CD4-positive, alpha-beta memory T cell (primary cell): ENCODE measurements at regions not wholly inside any gene's neighbourhood (a gene's known extent, or its start where the extent isn't known, plus 50 kb on each side); places are given as distances from the start of the nearest gene placed in this dataset.

ENCODE experiments used
- CTCF ChIA-PET: fragments of 350-600 bp; sonication (Branson Sonifier 250); formaldehyde crosslinking; loops from one replicate; lab custom pipeline; 2021; ENCODE audit warnings: inconsistent platforms; ENCODE audit not compliant: partially characterized antibody; lab: Charles Lee
- POLR2A ChIA-PET: fragments of 350-600 bp; sonication (Branson Sonifier 250); formaldehyde crosslinking; loops from one replicate; lab custom pipeline; 2021; ENCODE audit not compliant: partially characterized antibody; lab: Charles Lee
- DNase-seq, 5 donors: peaks; one replicate each; pipeline versions ENCODE4 v3.0.0 to v3.0.0-alpha.2; 2020 to 2022; ENCODE audit warnings: mixed read lengths in 1 of 5
- H3K27ac ChIP-seq: one replicate; pipeline ENCODE4 v1.7.0; 2013; ENCODE audit warnings: low read depth, low read length
- H3K27me3 ChIP-seq: 2 replicates; pipeline ENCODE4 v1.7.0; 2013; ENCODE audit warnings: mild to moderate bottlenecking, low read length, moderate library complexity; ENCODE audit not compliant: insufficient read depth
- H3K36me3 ChIP-seq: 2 replicates; pipeline ENCODE4 v1.7.0; 2013; ENCODE audit warnings: mild to moderate bottlenecking, low read length, moderate library complexity; ENCODE audit not compliant: insufficient read depth
- H3K4me1 ChIP-seq: 2 replicates; pipeline ENCODE4 v1.7.0; 2013; ENCODE audit warnings: mild to moderate bottlenecking, low read length, moderate library complexity; ENCODE audit not compliant: insufficient read depth
- H3K4me3 ChIP-seq, 2 donors: one replicate each; pipeline ENCODE4 v1.7.0; 2013; ENCODE audit warnings: low read length in 2 of 2, mild to moderate bottlenecking in 1 of 2
- H3K9me3 ChIP-seq, 2 donors: one replicate each; pipeline ENCODE4 v1.7.0; 2013; ENCODE audit warnings: low read length in 2 of 2, control low read depth in 1 of 2; ENCODE audit not compliant: control insufficient read depth in 1 of 2
- H3K27ac Mint-ChIP-seq, 7 donors: one replicate each; pipeline ENCODE4 v1.8.0; 2020 to 2021; ENCODE audit warnings: mixed read lengths in 7 of 7, mild to moderate bottlenecking in 6 of 7, inconsistent platforms in 3 of 7, moderate library complexity in 3 of 7
- H3K27me3 Mint-ChIP-seq, 2 donors: one replicate each; pipeline ENCODE4 v1.8.0; 2020 to 2021; ENCODE audit warnings: mixed read lengths in 2 of 2
- H3K36me3 Mint-ChIP-seq, 2 donors: one replicate each; pipeline ENCODE4 v1.8.0; 2020 to 2021; ENCODE audit warnings: mixed read lengths in 2 of 2, inconsistent platforms in 1 of 2, mild to moderate bottlenecking in 1 of 2
- H3K4me1 Mint-ChIP-seq, 4 donors: one replicate each; pipeline ENCODE4 v1.8.0; 2020 to 2021; ENCODE audit warnings: mixed read lengths in 4 of 4, mild to moderate bottlenecking in 1 of 4
- H3K4me3 Mint-ChIP-seq, 8 donors: one replicate each; pipeline ENCODE4 v1.8.0; 2020 to 2021; ENCODE audit warnings: mixed read lengths in 8 of 8, mild to moderate bottlenecking in 7 of 8, moderate library complexity in 6 of 8, inconsistent platforms in 3 of 8
- H3K9me3 Mint-ChIP-seq, 8 donors: one replicate each; pipeline ENCODE4 v1.8.0; 2020 to 2021; ENCODE audit warnings: mixed read lengths in 8 of 8, mild to moderate bottlenecking in 5 of 8, inconsistent platforms in 3 of 8, moderate library complexity in 1 of 8
- intact Hi-C: fragments of 100-400 bp; cut with micrococcal nuclease; formaldehyde crosslinking; loops from one replicate; pipeline ENCODE4 v1.15.1; 2023

DNA sequence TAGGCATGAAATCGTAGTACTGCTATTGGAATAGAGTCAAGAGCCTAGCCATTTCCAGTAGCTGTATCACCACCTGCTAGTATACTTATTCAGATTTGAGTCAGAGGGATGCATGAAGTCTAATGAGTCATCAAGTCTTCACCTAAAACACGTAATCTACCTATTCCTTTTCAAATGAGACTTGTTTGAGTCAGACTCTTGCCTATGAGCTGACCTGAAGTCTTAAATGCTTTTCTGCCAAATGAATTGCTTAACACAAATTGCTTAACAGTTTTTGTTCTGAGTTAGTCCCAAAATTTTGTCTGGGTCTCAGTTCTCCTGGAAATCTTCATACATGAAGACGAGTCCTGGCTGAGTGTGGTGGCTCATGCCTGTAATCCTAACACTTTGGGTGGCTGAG is 165.2 kb downstream of the GNAT3 start:
- no peaks in the 10 kb centered on the region for H3K36me3 ChIP-seq
- H3K27me3 Mint-ChIP-seq = no peaks in the 10 kb centered on the region
- no peak overlapping the region for H3K27ac ChIP-seq
- no peak overlapping the region for H3K4me3 ChIP-seq
- H3K4me1 ChIP-seq = no peaks in the 10 kb centered on the region
- ChIA-PET CTCF (no interaction called here), POLR2A (no interaction called here)
- H3K27me3 ChIP-seq = no peaks in the 10 kb centered on the region
- H3K9me3 Mint-ChIP-seq = peaks cover 0 to 13% (median 4%) of the 10 kb centered on the region in 8 donors
- no peak overlapping the region for H3K27ac Mint-ChIP-seq
- H3K4me1 Mint-ChIP-seq = no peaks in the 10 kb centered on the region
- H3K9me3 ChIP-seq = no peaks in the 10 kb centered on the region
- H3K36me3 Mint-ChIP-seq = no peaks in the 10 kb centered on the region
- no peak overlapping the region for H3K4me3 Mint-ChIP-seq
- DNase-seq = no peak
- intact Hi-C loops = no loop called here

DNA sequence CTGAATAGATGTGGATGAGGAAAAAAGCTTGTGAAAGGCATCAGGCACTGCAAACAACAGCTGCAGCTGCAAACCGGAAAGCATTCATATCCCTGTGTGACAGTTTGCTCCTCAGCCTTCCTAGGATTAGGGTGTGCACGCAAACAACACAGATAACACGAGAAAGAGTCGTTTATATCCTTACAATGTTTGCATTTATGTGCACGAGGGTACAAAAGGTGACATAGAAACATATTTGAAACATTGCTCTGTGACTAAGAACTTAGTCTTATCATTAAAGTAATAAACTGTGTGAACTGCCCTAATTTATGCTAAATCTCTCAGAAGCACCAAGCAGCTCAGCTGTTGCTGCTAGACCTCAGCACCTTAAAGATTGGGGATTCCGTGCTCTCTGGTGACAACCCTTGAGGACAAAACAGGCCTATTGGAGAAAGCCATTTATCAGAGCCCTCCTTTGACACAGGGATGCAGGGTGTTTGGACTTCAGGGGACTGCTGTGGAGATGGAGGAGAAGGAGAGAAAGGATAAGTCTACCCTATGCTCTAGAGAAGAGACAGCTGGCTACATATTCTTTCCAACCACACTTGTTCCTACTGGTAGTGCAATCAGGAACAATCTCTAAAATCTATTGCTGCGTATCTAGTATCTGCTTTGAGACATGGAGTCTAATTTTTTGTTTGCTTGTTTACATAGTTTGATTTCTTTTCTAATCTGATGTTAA is 176.2 kb downstream of the GNAT3 start:
- no peak for DNase-seq
- no peaks in the 10 kb centered on the region for H3K36me3 Mint-ChIP-seq
- ChIA-PET POLR2A (no interaction called here), CTCF (interaction anchor here (0.7 kb wide), 1 partner anchor 112 kb away, joined by 5 read pairs; no protein-coding TSS in a partner anchor)
- no peaks in the 10 kb centered on the region for H3K4me1 Mint-ChIP-seq
- intact Hi-C loops = no loop called here
- H3K4me3 Mint-ChIP-seq = no peak overlapping the region
- H3K27me3 Mint-ChIP-seq = no peaks in the 10 kb centered on the region
- Histone ChIP-seq H3K9me3 (no peaks in the 10 kb centered on the region), H3K4me3 (no peak overlapping the region), H3K27me3 (no peaks in the 10 kb centered on the region), H3K36me3 (no peaks in the 10 kb centered on the region), H3K27ac (no peak overlapping the region), H3K4me1 (no peaks in the 10 kb centered on the region)
- H3K9me3 Mint-ChIP-seq = peaks cover 0 to 7% (median 4%) of the 10 kb centered on the region in 8 donors
- no peak overlapping the region for H3K27ac Mint-ChIP-seq

GRCh38 chr7:80334908-80335307 is 177.0 kb downstream of the GNAT3 start:
- peaks cover 0 to 10% (median 3%) of the 10 kb centered on the region in 8 donors for H3K9me3 Mint-ChIP-seq
- H3K4me3 ChIP-seq = no peak overlapping the region
- ChIA-PET POLR2A (no interaction called here), CTCF (interaction anchor here (0.7 kb wide), 1 partner anchor 113 kb away, joined by 5 read pairs; no protein-coding TSS in a partner anchor)
- no peaks in the 10 kb centered on the region for H3K9me3 ChIP-seq
- H3K4me1 Mint-ChIP-seq = no peaks in the 10 kb centered on the region
- H3K27me3 Mint-ChIP-seq = no peaks in the 10 kb centered on the region
- H3K4me3 Mint-ChIP-seq = no peak overlapping the region
- H3K27me3 ChIP-seq = no peaks in the 10 kb centered on the region
- no peaks in the 10 kb centered on the region for H3K36me3 ChIP-seq
- intact Hi-C loops = no loop called here
- H3K27ac ChIP-seq = no peak overlapping the region
- no peaks in the 10 kb centered on the region for H3K36me3 Mint-ChIP-seq
- H3K27ac Mint-ChIP-seq = no peak overlapping the region
- H3K4me1 ChIP-seq = no peaks in the 10 kb centered on the region
- no peak for DNase-seq

DNA sequence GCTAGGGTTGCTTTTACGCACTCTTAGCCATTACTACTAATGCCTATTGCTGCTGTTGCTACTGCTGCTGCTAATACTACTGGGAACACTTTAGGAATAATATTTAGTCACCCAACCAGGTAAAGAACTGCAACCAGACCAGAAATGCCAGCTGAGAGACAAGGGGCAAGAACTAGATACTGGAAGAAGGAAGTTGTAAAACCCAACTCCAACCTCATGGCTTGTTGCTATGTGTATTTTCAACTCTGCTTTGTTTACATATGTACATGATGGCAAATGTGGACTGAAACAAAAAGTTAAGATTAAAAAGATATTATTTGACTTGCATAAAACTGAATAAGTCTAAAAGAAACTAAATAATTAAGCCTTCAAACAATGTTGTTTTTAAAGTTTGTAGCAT is 177.7 kb downstream of the GNAT3 start:
- Mint-ChIP-seq H3K4me1 (no peaks in the 10 kb centered on the region), H3K27ac (no peak overlapping the region), H3K36me3 (no peaks in the 10 kb centered on the region), H3K9me3 (peaks cover 0 to 10% (median under 1%) of the 10 kb centered on the region in 8 donors), H3K27me3 (no peaks in the 10 kb centered on the region), H3K4me3 (no peak overlapping the region)
- Histone ChIP-seq H3K9me3 (no peaks in the 10 kb centered on the region), H3K4me3 (no peak overlapping the region), H3K27me3 (no peaks in the 10 kb centered on the region), H3K27ac (no peak overlapping the region), H3K4me1 (no peaks in the 10 kb centered on the region), H3K36me3 (no peaks in the 10 kb centered on the region)
- DNase-seq = no peak
- CTCF ChIA-PET = no interaction called here
- intact Hi-C loops = no loop called here
- POLR2A ChIA-PET = no interaction called here

- Mint-ChIP-seq H3K4me1 (no peaks in the 10 kb centered on the region), H3K9me3 (peaks cover 0 to 12% (median 2%) of the 10 kb centered on the region in 8 donors), H3K36me3 (no peaks in the 10 kb centered on the region), H3K4me3 (no peak overlapping the region), H3K27me3 (no peaks in the 10 kb centered on the region), H3K27ac (no peak overlapping the region)
- Histone ChIP-seq H3K4me3 (no peak overlapping the region), H3K27me3 (no peaks in the 10 kb centered on the region), H3K4me1 (no peaks in the 10 kb centered on the region), H3K36me3 (no peaks in the 10 kb centered on the region), H3K27ac (no peak overlapping the region), H3K9me3 (no peaks in the 10 kb centered on the region)
- no peak for DNase-seq
- intact Hi-C loops = no loop called here
- ChIA-PET POLR2A (no interaction called here), CTCF (no interaction called here)
Measured at GRCh38 chr7:80333040-80333439, 178.8 kb downstream of the GNAT3 start.

DNA sequence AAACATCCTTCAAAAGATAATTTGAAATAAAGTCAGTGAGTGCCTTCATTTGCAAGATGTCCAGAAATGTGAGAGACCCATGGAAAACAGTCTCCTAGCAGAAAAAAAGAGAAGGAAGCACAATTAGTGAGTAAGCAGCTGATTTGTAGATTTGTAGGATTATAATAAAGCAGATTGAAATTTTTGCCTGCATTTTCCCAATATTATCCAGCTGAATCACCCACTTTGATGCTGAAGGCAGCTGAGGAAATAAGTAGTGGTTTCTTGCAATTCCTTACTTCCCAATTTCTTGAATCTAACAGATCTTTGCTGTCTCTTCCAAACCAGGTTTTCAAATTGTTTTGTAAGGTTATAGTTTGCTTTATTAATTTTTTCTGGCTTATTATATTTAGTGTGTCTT is 181.4 kb downstream of the GNAT3 start:
- Histone ChIP-seq H3K4me1 (no peaks in the 10 kb centered on the region), H3K36me3 (no peaks in the 10 kb centered on the region), H3K4me3 (no peak overlapping the region), H3K9me3 (no peaks in the 10 kb centered on the region), H3K27me3 (no peaks in the 10 kb centered on the region), H3K27ac (no peak overlapping the region)
- Mint-ChIP-seq H3K36me3 (no peaks in the 10 kb centered on the region), H3K27ac (no peak overlapping the region), H3K9me3 (peaks cover 2 to 14% (median 8%) of the 10 kb centered on the region in 8 donors), H3K4me1 (no peaks in the 10 kb centered on the region), H3K27me3 (no peaks in the 10 kb centered on the region), H3K4me3 (no peak overlapping the region)
- intact Hi-C loops = no loop called here
- no peak for DNase-seq
- POLR2A ChIA-PET = no interaction called here
- CTCF ChIA-PET = no interaction called here

DNA sequence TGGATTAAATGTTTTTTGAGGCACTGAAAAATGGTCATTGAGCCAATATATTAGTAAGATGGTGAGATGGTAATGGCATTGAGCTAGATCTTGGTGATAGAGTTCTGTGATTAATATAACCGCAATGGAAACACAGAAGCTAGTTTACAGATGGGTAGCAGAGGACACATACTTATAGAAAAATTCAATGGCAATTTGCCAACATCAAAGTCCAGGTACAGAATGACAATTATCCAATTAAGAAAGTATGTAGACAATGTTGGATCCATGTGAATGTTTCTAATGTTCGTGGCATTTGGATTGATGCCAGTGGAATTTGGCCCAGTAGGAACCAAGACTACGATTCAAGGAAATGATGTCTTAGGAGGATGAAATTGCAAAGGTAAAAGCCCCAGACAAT is 187.8 kb downstream of the GNAT3 start:
- Mint-ChIP-seq H3K36me3 (no peaks in the 10 kb centered on the region), H3K27me3 (no peaks in the 10 kb centered on the region), H3K4me1 (no peaks in the 10 kb centered on the region), H3K27ac (no peak overlapping the region), H3K4me3 (no peak overlapping the region), H3K9me3 (peaks cover 2 to 14% (median 8%) of the 10 kb centered on the region in 8 donors)
- no peak for DNase-seq
- Histone ChIP-seq H3K27me3 (no peaks in the 10 kb centered on the region), H3K9me3 (no peaks in the 10 kb centered on the region), H3K4me3 (no peak overlapping the region), H3K36me3 (no peaks in the 10 kb centered on the region), H3K27ac (no peak overlapping the region), H3K4me1 (no peaks in the 10 kb centered on the region)
- ChIA-PET CTCF (no interaction called here), POLR2A (no interaction called here)
- intact Hi-C loops = no loop called here
